Renal cortex interstitium (tissue), 11 donors: ENCODE measurements at regions not wholly inside any gene's neighbourhood (a gene's known extent, or its start where the extent isn't known, plus 50 kb on each side); places are given as distances from the start of the nearest gene placed in this dataset.
A peak's percentile ranks its signal among the peaks of the same experiment; 100 is the strongest.

Experiments
- DNase-seq, 11 donors: peaks; one replicate each; pipeline ENCODE4 v3.0.0-alpha.2; 2013; ENCODE audit warnings: low read depth in 9 of 11, low spot score in 4 of 11; ENCODE audit errors: extremely low read depth in 1 of 11

GRCh38 chr9:113694912-113695311 lies 181.2 kb upstream of the ZNF618 start:
- no peak for DNase-seq

- no peak for DNase-seq
Observed at GRCh38 chr9:113695440-113695851, 180.7 kb upstream of the ZNF618 start.

GRCh38 chr9:113695901-113696300 lies 180.2 kb upstream of the ZNF618 start:
- no peak for DNase-seq

GRCh38 chr9:113701774-113702755 lies 174.0 kb upstream of the ZNF618 start:
- no peak for DNase-seq

DNA sequence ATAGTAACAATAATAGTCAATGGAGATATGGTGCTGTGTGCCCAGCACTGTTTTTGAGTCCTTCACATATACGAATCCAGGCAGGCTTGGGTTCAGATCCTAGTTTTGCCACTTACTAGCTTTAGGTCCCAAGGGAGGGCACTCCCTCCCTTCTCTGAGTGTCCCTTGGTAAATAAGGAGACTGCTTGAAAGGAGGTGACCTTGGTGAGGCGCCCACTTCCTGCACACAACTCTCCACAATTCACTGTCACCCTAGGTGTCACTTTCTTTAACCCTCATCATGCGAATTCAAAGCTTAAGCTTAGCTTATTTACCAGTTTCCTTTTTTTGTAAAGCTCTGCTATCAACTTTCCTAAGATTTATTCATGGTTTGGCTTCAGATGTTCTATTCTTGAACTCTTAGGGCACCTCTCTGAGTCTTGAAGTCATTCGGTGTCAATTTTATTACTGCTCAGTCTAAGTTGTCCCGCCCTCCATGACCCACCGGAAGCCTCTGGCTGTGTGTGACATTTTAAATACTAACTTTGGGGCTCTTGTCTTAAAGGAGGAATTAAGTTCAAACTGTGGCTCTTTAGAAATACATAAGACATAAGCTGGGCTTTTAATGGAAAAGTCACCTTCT lies 170.7 kb upstream of the ZNF618 start:
- peak in 2 of 11 donors; percentile 34 to 43 for DNase-seq

DNA sequence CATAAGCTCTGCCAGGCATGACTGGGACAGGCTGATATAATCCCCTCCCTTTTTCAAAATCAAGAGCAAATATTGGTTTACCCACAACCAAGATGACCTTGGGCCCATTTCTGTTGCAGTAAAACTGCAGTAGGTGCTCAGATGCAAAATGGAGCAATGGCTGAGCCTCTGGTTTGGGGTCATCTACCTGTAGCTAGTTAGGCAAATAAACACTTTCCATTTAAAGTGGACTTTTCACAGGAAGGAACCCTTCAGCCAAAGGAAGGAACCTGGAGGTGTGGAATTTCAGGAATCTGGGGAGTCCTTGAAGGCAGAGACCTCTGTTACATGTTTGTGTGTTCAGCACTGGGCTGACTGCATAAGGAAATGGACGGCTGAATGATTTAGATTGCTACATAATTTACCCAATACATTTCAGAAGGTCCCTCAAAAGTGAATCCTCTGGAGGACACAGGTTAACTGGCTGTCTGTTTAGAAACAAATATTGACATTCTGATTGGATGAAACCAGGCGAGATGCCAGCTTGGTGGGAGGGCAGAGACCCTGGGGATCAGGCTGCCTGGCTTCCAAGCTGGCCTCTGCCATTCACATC lies 170.1 kb upstream of the ZNF618 start:
- no peak for DNase-seq

DNA sequence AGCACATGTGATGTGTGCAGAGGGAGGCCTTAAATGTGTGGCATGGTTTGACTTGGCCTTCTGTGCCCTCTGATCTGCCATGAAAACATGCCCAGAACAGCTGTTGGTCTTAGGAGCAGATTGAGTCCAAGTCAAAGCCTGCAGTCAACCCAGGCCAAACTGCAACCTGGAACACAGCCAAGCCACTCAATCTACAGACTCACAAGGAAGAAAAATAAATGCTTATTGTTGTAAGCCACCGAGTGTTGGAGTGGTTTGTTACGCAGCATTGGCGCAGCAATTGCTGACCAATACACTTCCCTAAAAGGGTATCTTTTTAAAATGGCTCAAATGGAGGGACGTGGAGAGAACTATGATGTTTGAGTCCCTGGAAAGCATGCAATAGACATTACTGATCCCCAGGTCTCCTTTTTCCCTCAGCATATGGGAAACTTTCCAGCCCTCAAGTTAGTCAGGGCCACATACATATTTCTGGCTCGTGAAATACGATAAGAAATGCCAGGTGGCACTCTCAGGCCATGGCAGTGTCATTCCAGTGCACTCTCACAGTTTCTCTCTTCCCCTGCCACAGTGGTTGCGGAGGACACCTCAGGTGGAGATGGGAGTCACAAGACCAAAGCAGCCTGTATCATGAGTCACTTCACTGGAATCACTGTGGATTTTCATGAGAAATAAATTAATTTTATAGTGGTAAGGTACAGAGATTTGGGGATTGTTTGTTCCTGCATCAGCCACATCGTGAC lies 168.0 kb upstream of the ZNF618 start:
- DNase-seq: no peak

DNA sequence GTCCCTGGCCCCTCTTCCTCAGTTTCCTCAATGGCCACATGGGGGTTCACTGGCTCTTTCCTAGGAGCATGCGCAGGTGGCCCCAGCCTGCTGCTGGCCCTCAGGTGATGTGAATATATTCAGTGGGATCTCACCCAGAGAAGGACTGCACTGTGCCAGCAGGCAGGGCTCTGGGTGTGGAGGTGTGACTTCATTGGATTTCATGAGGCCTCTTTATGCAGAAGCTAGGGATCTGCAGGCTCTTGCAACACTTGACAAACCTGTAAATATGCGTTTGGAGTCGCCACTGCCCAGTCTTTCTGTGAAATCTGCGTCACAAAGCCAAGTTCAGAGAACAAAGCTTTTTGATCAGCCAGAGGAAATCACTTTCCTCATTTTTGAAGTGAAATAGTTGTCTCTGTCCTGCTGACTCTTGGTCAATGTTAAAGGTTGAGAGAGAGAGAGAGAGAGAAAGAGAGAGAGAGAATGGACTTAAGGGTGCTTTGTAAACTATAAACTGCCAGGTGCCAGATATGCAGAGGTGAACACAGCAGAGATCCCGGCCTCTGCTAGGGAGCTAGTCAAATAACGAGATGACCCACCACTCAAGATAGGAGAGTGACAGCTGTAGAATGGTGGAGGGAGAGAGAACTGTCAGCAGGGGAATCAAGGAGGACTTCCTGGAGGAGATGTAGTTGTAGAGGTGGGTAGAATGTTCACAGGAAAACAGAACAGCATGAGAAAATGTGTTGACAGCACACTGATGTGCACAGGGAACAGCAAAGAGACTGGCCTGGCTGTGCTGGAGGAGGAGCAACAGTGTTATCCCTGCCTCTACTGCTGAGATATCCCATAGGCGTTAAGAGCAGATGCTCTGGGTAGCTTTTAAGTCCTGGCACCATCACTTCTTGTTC lies 167.0 kb upstream of the ZNF618 start:
- DNase-seq: no peak

DNA sequence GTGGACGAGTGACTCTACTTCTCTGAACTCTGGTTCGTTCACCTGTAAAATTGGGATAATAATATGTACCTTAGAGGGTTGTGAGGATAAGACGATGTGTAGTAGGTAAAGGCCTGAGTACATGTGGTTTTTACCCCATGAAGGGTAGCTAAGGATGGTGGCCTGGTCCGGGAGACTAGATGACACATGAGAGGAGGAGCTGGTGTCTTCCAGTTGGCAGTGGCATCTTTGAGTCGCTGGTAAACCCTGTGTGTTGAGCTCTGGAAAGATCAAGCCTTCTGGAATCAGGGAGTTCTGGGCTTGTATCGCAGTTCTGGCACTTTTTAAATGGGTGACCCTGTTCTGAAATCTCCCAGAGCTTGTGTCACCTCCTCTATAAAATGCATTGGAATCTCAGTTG lies 166.4 kb upstream of the ZNF618 start:
- DNase-seq: no peak

- DNase-seq: no peak
Observed at GRCh38 chr9:113711251-113711650, 164.9 kb upstream of the ZNF618 start.

DNA sequence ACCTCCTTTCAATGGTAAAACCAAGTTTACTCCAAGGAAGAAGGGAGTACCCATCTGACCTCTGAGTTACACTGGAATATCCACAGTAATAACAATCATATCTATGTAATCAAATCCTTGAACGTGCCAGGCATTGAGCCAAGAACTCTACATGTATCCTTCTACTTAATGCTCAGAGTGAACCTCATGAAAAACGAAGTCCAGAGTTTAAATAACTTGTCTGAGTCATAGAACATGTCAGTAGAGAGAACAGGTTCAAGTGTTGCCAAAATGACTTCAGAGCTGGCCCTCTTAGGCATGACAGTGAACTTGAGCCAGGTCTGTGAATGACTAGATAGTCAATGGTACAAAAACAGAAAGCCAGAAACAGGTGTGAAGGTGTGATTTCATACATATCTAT lies 164.1 kb upstream of the ZNF618 start:
- DNase-seq: no peak

DNA sequence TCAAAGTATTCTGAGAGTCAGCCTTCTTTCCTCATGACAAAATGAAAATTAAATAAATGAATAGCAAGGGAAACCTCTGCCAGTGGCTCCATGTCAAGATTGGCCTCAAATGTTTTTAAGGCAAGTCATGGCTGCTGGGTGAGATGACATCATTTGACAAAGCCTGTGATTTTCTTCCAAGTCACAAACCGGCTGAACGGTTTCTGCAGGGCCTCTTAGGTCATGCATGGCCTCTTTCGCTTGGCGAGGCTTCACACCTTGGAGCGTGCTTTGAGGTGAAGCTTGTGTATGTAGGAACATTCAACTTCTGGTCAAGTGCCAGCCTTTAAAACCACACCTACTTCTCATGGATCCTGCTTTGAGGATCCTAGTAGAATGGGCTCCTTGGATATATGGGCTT lies 161.0 kb upstream of the ZNF618 start:
- no peak for DNase-seq

GRCh38 chr9:113719919-113720318 lies 156.2 kb upstream of the ZNF618 start:
- no peak for DNase-seq

GRCh38 chr9:113720495-113720894 lies 155.6 kb upstream of the ZNF618 start:
- no peak for DNase-seq

GRCh38 chr9:113721856-113722255 lies 154.3 kb upstream of the ZNF618 start:
- no peak for DNase-seq

DNA sequence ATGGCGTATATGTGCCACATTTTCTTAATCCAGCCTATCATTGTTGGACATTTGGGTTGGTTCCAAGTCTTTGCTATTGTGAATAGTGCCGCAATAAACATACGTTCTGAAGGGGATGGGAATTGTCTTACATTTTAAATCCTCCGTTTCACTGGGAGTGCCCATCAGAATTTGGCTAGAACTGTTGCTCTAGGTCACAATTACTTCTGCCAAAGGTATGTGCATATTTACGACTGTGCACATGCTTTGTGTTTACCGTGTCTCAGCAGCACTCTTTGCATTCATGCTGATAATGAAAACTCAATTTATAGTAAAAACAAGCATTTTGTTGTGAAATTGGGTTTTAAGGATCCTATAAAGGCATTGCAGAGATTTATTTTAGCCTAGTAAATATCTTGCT lies 151.9 kb upstream of the ZNF618 start:
- DNase-seq: no peak

DNA sequence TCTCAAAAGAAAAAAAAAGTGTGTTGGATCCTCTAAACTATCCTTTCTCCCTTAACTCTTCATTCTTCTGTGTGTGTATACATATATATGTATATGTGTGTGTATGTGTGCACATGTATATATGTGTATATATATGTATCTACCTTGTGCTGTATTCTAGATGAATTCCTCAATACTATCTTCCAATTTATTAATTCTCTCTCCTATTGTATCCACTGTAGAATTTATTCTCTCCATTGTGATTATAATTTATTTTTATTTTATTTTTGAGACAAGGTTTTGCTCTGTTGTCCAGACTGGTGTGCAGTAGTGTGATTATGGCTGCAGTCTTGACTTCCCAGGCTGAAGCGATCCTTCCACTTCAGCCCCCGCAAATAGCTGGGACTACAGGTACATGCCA lies 147.1 kb upstream of the ZNF618 start:
- DNase-seq: no peak

GRCh38 chr9:113734826-113735225 lies 141.3 kb upstream of the ZNF618 start:
- DNase-seq: no peak
